GM10266 (cell line): ENCODE measurements at regions not wholly inside any gene's neighbourhood (a gene's known extent, or its start where the extent isn't known, plus 50 kb on each side); places are given as distances from the start of the nearest gene placed in this dataset.

ENCODE experiments used
- DNase-seq: peaks from one replicate; pipeline ENCODE4 v3.0.0; 2012; ENCODE audit errors: extremely low spot score
- CTCF ChIP-seq: IDR thresholded peaks from 2 replicates; pipeline ENCODE4 v1.5.1; 2012; ENCODE audit warnings: mild to moderate bottlenecking, low read depth; ENCODE audit not compliant: control insufficient read depth, insufficient read depth; ENCODE audit errors: missing control alignments

- DNase-seq, result no peak
- TF ChIP-seq CTCF, result no peak
These were observed 547.5 kb downstream of the COL12A1 start for GRCh38 chr6:74658391-74658790.

GRCh38 chr6:74657931-74658330 lies 547.9 kb downstream of the COL12A1 start:
- TF ChIP-seq CTCF, result no peak
- DNase-seq, result no peak

GRCh38 chr6:74657011-74657410 lies 548.8 kb downstream of the COL12A1 start:
- TF ChIP-seq CTCF, result no peak
- DNase-seq, result no peak

GRCh38 chr6:74656453-74656852 lies 549.4 kb downstream of the COL12A1 start:
- TF ChIP-seq CTCF, result no peak
- DNase-seq, result no peak

GRCh38 chr6:74654296-74654695 lies 551.6 kb downstream of the COL12A1 start:
- TF ChIP-seq CTCF, result no peak
- no peak for DNase-seq

- TF ChIP-seq CTCF, result no peak
- no peak for DNase-seq
These were observed 553.7 kb downstream of the COL12A1 start for GRCh38 chr6:74651948-74652842.

GRCh38 chr6:74650668-74651067 lies 555.2 kb downstream of the COL12A1 start:
- no peak for TF ChIP-seq CTCF
- no peak for DNase-seq
